A549 (cell line): ENCODE measurements at regions not wholly inside any gene's neighbourhood (a gene's known extent, or its start where the extent isn't known, plus 50 kb on each side); places are given as distances from the start of the nearest gene placed in this dataset.

ENCODE experiments used
- NPAS2 ChIP-seq: fragments of 250-450 bp; sonication (Bioruptor Pico); IDR thresholded peaks from 2 replicates; pipeline ENCODE4 v1.8.0; 2022; ENCODE audit warnings: mild to moderate bottlenecking, moderate library complexity, borderline replicate concordance
- RAD21 ChIP-seq, 2 experiments: fragments of >200 bp in 1 of 2; sonication (Bioruptor Twin) in 1 of 2; formaldehyde crosslinking in 1 of 2; IDR thresholded peaks in 1 of 2; conservative IDR thresholded peaks in 1 of 2; 2 replicates in 1 of 2; 3 replicates in 1 of 2; pipeline ENCODE4 v1.6.1; 2012 to 2018; ENCODE audit warnings: inconsistent platforms in 1 of 2
- RCOR1 ChIP-seq: fragments of 150-350 bp; IDR thresholded peaks from 2 replicates; pipeline ENCODE4 v1.6.1; 2014; ENCODE audit warnings: antibody characterized with exemption, low read length, low read depth
- ZFP36 ChIP-seq: fragments of 450-650 bp; IDR thresholded peaks from 2 replicates; pipeline ENCODE4 v1.6.1; 2014; ENCODE audit warnings: borderline replicate concordance; ENCODE audit not compliant: partially characterized antibody
- TF ChIP-seq, protein P1 (sequence below): fragments of >200 bp; sonication (Bioruptor Twin); formaldehyde crosslinking; IDR thresholded peaks from 3 replicates; pipeline ENCODE4 v1.5.1; 2016

- TF ChIP-seq, protein P1, sequence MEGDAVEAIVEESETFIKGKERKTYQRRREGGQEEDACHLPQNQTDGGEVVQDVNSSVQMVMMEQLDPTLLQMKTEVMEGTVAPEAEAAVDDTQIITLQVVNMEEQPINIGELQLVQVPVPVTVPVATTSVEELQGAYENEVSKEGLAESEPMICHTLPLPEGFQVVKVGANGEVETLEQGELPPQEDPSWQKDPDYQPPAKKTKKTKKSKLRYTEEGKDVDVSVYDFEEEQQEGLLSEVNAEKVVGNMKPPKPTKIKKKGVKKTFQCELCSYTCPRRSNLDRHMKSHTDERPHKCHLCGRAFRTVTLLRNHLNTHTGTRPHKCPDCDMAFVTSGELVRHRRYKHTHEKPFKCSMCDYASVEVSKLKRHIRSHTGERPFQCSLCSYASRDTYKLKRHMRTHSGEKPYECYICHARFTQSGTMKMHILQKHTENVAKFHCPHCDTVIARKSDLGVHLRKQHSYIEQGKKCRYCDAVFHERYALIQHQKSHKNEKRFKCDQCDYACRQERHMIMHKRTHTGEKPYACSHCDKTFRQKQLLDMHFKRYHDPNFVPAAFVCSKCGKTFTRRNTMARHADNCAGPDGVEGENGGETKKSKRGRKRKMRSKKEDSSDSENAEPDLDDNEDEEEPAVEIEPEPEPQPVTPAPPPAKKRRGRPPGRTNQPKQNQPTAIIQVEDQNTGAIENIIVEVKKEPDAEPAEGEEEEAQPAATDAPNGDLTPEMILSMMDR, result no peak
- TF ChIP-seq RAD21 (conservative IDR thresholded peaks at IDR 0.05 in 1 of 2, IDR thresholded peaks at IDR 0.05 in 1 of 2) (no peak), RCOR1 (no peak), NPAS2 (CRISPR knock-in tag) (no peak), ZFP36 (no peak)
These were observed 472.2 kb downstream of the TDRD3 start for GRCh38 chr13:60869225-60869624.
